ENCODE measurements at regions not wholly inside any gene's neighbourhood (a gene's known extent, or its start where the extent isn't known, plus 50 kb on each side); places are given as distances from the start of the nearest gene placed in this dataset.

DNA sequence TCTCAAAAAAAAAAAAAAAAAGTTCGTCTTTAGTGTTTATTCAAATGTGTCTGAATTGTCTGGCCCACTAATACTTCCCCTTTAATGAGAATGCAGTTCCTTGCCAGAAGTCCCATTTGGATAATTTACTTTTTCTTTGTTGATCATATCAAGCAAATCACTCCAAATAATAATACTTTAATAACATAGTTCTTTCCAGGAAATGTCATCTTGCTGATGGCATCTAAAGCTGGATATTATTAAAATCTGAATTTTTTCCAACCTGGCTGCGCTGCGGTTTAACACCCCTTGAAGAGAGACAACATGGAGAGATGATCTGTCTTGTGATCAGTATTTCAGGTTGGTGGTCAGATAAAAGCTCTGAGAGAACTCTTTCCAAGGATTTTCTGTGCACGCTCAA lies 111.2 kb upstream of the CNKSR3 start (continued):
- TF ChIP-seq SP1 (IDR thresholded peaks at IDR 0.05; ENCODE audit: low read depth) (no peak), ELF1 (IDR thresholded peaks at IDR 0.05; ENCODE audit: borderline replicate concordance, low read depth) (no peak), CBX3 (IDR thresholded peaks at IDR 0.05; ENCODE audit: low read depth) (no peak), RAD21 (IDR thresholded peaks at IDR 0.05; ENCODE audit: low read depth) (no peak)

- Histone ChIP-seq H3K27me3 (ENCODE audit: insufficient read depth, low read length) (no peaks in the 10 kb centered on the region), H3K4me2 (ENCODE audit: low read length) (no peak overlapping the region), H3K4me3 (replicated peaks in 1 of 2; ENCODE audit: low read depth in 1 of 2, low read length in 2 of 2) (no peak overlapping the region), H4K20me1 (ENCODE audit: insufficient read depth) (no peaks in the 10 kb centered on the region), H3K9me2 (ENCODE audit: insufficient read depth) (no peaks in the 10 kb centered on the region), H3K9me3 (ENCODE audit: control insufficient read depth in 1 of 2, insufficient read depth in 1 of 2, low read depth in 1 of 2, low read length in 2 of 2) (no peaks in the 10 kb centered on the region), H3K4me1 (ENCODE audit: control insufficient read depth in 1 of 2, insufficient read depth in 2 of 2, low read length in 2 of 2) (no peaks in the 10 kb centered on the region), H3K79me2 (ENCODE audit: insufficient read depth, low read length) (no peaks in the 10 kb centered on the region), H3K9ac (ENCODE audit: low read length) (no peak overlapping the region), H2AFZ (ENCODE audit: low read depth, low read length, poor library complexity, severe bottlenecking) (no peak overlapping the region), H3K36me3 (ENCODE audit: control insufficient read depth in 1 of 2, insufficient read depth in 2 of 2, low read length in 2 of 2) (no peaks in the 10 kb centered on the region), H3K27ac (ENCODE audit: low read depth, low read length) (no peak overlapping the region)
- no peak for ATAC-seq
- BruUV-seq (replicated peaks) = no TSS peak
- CTCF ChIA-PET = no interaction called here
- TF ChIP-seq FOSL1 (IDR thresholded peaks at IDR 0.05; ENCODE audit: low read depth) = no peak
- no peak for TF ChIP-seq ELF1 (IDR thresholded peaks at IDR 0.05; ENCODE audit: borderline replicate concordance, low read depth)
- TF ChIP-seq SIN3A (IDR thresholded peaks at IDR 0.05; ENCODE audit: low read depth) = no peak
- no peak for TF ChIP-seq TCF7L2 (IDR thresholded peaks at IDR 0.05; ENCODE audit: borderline replicate concordance, extremely low read depth, insufficient read depth, insufficient read length)
- no peak for TF ChIP-seq JUND (IDR thresholded peaks at IDR 0.05)
- TF ChIP-seq EZH2 (IDR thresholded peaks at IDR 0.05) = no peak
- no peak for TF ChIP-seq RAD21 (IDR thresholded peaks at IDR 0.05; ENCODE audit: low read depth)
- TF ChIP-seq, protein P1, sequence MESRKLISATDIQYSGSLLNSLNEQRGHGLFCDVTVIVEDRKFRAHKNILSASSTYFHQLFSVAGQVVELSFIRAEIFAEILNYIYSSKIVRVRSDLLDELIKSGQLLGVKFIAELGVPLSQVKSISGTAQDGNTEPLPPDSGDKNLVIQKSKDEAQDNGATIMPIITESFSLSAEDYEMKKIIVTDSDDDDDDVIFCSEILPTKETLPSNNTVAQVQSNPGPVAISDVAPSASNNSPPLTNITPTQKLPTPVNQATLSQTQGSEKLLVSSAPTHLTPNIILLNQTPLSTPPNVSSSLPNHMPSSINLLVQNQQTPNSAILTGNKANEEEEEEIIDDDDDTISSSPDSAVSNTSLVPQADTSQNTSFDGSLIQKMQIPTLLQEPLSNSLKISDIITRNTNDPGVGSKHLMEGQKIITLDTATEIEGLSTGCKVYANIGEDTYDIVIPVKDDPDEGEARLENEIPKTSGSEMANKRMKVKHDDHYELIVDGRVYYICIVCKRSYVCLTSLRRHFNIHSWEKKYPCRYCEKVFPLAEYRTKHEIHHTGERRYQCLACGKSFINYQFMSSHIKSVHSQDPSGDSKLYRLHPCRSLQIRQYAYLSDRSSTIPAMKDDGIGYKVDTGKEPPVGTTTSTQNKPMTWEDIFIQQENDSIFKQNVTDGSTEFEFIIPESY (IDR thresholded peaks at IDR 0.05; ENCODE audit: extremely low read depth, insufficient replicate concordance, low read length) = no peak
- intact Hi-C loops (cut with micrococcal nuclease) = no loop called here
- RAD21 ChIA-PET (ENCODE audit: low non-redundant PET in 1 of 2, low total read pairs in 2 of 2, uncharacterized antibody in 2 of 2, unreplicated experiment in 2 of 2) = no interaction called here
- DNase-seq (ENCODE audit: low read depth, low spot score) = no peak
- POLR2A ChIA-PET = no interaction called here
Measured at GRCh38 chr6:154622618-154623336, 110.4 kb upstream of the SCAF8 start.
